ENCODE measurements at regions not wholly inside any gene's neighbourhood (a gene's known extent, or its start where the extent isn't known, plus 50 kb on each side); places are given as distances from the start of the nearest gene placed in this dataset.

- no peak for TF ChIP-seq CTCF (conservative IDR thresholded peaks at IDR 0.05)
- H3K27ac ChIP-seq, result no peak overlapping the region
Measured at GRCh38 chr13:33612641-33613638, 205.0 kb upstream of the RFC3 start.

GRCh38 chr13:33615436-33615835 lies 202.5 kb upstream of the RFC3 start:
- no peak overlapping the region for H3K27ac ChIP-seq
- TF ChIP-seq CTCF (conservative IDR thresholded peaks at IDR 0.05), result no peak

GRCh38 chr13:33616130-33616529 lies 201.8 kb upstream of the RFC3 start:
- TF ChIP-seq CTCF (conservative IDR thresholded peaks at IDR 0.05), result no peak
- no peak overlapping the region for H3K27ac ChIP-seq

- H3K27ac ChIP-seq, result no peak overlapping the region
- no peak for TF ChIP-seq CTCF (conservative IDR thresholded peaks at IDR 0.05)
Measured at GRCh38 chr13:33617055-33617454, 200.9 kb upstream of the RFC3 start.

GRCh38 chr13:33624253-33624652 lies 193.7 kb upstream of the RFC3 start:
- TF ChIP-seq CTCF (conservative IDR thresholded peaks at IDR 0.05), result no peak
- H3K27ac ChIP-seq, result no peak overlapping the region

GRCh38 chr13:33624740-33625139 lies 193.2 kb upstream of the RFC3 start:
- H3K27ac ChIP-seq, result no peak overlapping the region

More at GRCh38 chr13:33624740-33625139, 193.2 kb upstream of the RFC3 start:
- no peak for TF ChIP-seq CTCF (conservative IDR thresholded peaks at IDR 0.05)

Measured in VCaP (cell line).